Heart right ventricle (tissue), 16 donors: ENCODE measurements at regions not wholly inside any gene's neighbourhood (a gene's known extent, or its start where the extent isn't known, plus 50 kb on each side); places are given as distances from the start of the nearest gene placed in this dataset.

Source experiments
- ATAC-seq, 8 donors: fragments of 200-7000 bp; cut with Tn5 transposase; one replicate each; pipeline ENCODE4 v1.9.1; 2020; ENCODE audit warnings: mild to moderate bottlenecking in 8 of 8, moderate library complexity in 8 of 8, moderate number of reproducible peaks in 1 of 8
- DNase-seq, 2 donors: peaks; one replicate each; pipeline ENCODE4 v3.0.0-alpha.2; 2020
- H3K27ac ChIP-seq, 10 donors: fragments of 200-600 bp; sonication (generic) in 2 of 10; one replicate each; pipeline versions ENCODE4 v1.5.0 to v1.8.0; 2020 to 2022; ENCODE audit warnings: mild to moderate bottlenecking in 3 of 10
- H3K27me3 ChIP-seq, 7 donors: fragments of 200-600 bp; one replicate each; pipeline ENCODE4 v1.8.0; 2021 to 2022; ENCODE audit warnings: mild to moderate bottlenecking in 2 of 7
- H3K36me3 ChIP-seq, 9 donors: fragments of 200-600 bp; sonication (generic) in 1 of 9; one replicate each; pipeline versions ENCODE4 v1.5.0 to v1.8.0; 2020 to 2022; ENCODE audit warnings: mild to moderate bottlenecking in 2 of 9
- H3K4me1 ChIP-seq, 9 donors: fragments of 200-600 bp; sonication (generic) in 1 of 9; one replicate each; pipeline versions ENCODE4 v1.5.0 to v1.8.0; 2020 to 2022; ENCODE audit warnings: mild to moderate bottlenecking in 4 of 9
- H3K4me3 ChIP-seq, 10 donors: fragments of 200-600 bp; sonication (generic) in 2 of 10; one replicate each; pipeline versions ENCODE4 v1.5.0 to v1.8.0; 2020 to 2022; ENCODE audit warnings: mild to moderate bottlenecking in 7 of 10, moderate library complexity in 2 of 10
- H3K9me3 ChIP-seq, 11 donors: fragments of 200-600 bp in 10 of 11; sonication (generic) in 2 of 11; one replicate each; pipeline versions ENCODE4 v1.5.0 to v1.8.0; 2013 to 2022; ENCODE audit warnings: mild to moderate bottlenecking in 2 of 11, control low read depth in 1 of 11, moderate library complexity in 1 of 11
- WGBS, 2 donors: extraction: QIAGEN DNeasy Blood & Tissue Kit; methylation state at CpG; one replicate each; pipeline ENCODE4 v1.1.7; 2013; ENCODE audit warnings: inconsistent platforms in 1 of 2; 5-methylcytosine and 5-hydroxymethylcytosine counted together
- intact Hi-C, 10 donors: fragments of 100-400 bp; cut with DNase I; formaldehyde crosslinking; loops; one replicate each; pipeline versions ENCODE4 v1.11.1 to v1.14.2; 2022
- TF ChIP-seq, protein P1 (sequence below), 9 donors: fragments of 200-600 bp; sonication (generic) in 2 of 9; IDR thresholded peaks; one replicate each; pipeline versions ENCODE4 v1.5.0 to v1.8.0; 2021 to 2022; ENCODE audit warnings: antibody characterized with exemption in 9 of 9, mild to moderate bottlenecking in 5 of 9, moderate library complexity in 1 of 9
- donor health status: Arrhythmogenic right ventricular cardiomyopathy.
- donor health status: ischemic (EF 13 %, LVEDD 7.1; RV severe dilation, severe dysfunction).
- donor health status: healthy with polysubstance abuse.
- donor health status: DM: no; HTN: yes; CAD: no.
- donor health status: DM: no; HTN: no; CAD: no.
- donor health status: ischemic (EF 25% LVEDD 6.9; RV normal size, moderate dysfunction).
- donor health status: ischemic (EF 25% LVEDD 5.7; RV mildly dilated, moderate dysfunction).
- donor health status: healthy.
- donor health status: DM: yes; HTN: yes; CAD: no.
- donor health status: Ischemic cardiomyopathy.
- donor health status: ischemic (EF 35%, LVEDD 5.7; RV mildly dilated, moderate dysfunction).
- donor health status: nonischemic (EF 11% LVEDD 7.7; RV severe dilation, severe dysfunction).
- donor health status: DM: yes; HTN: yes; CAD: no.
- donor health status: PGD.
- donor health status: ischemic (EF 29% LVEDD 5.4; RV normal size, mild dysfunction).
- donor health status: nonischemic (EF 23%, LVEDD 6.1; RV moderate dilation, normal function).

DNA sequence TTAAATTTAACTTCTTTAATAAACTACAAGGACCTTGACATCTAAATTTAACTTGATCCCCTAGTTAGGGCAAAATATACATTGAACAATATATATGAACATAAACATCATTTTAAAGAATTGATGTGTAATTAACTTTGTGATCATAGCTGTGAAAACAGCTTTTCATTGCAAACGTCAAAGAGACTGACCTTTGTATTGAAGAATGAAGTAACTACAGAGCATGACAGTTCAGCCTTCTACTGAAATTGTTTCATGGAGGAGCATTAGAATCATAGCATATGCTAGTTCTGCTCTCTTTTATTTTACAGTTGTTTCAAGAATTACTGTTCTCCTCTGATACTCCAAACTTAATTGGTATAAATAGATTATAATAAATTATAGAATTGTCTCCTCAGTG lies 123.4 kb upstream of the PRR20A start:
- Histone ChIP-seq H3K27ac (no peak overlapping the region), H3K27me3 (no peaks in the 10 kb centered on the region), H3K36me3 (no peaks in the 10 kb centered on the region), H3K4me1 (no peaks in the 10 kb centered on the region), H3K4me3 (no peak overlapping the region), H3K9me3 (peaks cover 0 to 28% (median 0%) of the 10 kb centered on the region in 11 donors)
- 51 to 65% methylated on average over 1 of the region's 1 CpG for WGBS, 2 donors
- TF ChIP-seq, protein P1, sequence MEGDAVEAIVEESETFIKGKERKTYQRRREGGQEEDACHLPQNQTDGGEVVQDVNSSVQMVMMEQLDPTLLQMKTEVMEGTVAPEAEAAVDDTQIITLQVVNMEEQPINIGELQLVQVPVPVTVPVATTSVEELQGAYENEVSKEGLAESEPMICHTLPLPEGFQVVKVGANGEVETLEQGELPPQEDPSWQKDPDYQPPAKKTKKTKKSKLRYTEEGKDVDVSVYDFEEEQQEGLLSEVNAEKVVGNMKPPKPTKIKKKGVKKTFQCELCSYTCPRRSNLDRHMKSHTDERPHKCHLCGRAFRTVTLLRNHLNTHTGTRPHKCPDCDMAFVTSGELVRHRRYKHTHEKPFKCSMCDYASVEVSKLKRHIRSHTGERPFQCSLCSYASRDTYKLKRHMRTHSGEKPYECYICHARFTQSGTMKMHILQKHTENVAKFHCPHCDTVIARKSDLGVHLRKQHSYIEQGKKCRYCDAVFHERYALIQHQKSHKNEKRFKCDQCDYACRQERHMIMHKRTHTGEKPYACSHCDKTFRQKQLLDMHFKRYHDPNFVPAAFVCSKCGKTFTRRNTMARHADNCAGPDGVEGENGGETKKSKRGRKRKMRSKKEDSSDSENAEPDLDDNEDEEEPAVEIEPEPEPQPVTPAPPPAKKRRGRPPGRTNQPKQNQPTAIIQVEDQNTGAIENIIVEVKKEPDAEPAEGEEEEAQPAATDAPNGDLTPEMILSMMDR (IDR thresholded peaks at IDR 0.05): no peak
- DNase-seq: no peak
- ATAC-seq: no peak
- intact Hi-C loops: no loop called here

DNA sequence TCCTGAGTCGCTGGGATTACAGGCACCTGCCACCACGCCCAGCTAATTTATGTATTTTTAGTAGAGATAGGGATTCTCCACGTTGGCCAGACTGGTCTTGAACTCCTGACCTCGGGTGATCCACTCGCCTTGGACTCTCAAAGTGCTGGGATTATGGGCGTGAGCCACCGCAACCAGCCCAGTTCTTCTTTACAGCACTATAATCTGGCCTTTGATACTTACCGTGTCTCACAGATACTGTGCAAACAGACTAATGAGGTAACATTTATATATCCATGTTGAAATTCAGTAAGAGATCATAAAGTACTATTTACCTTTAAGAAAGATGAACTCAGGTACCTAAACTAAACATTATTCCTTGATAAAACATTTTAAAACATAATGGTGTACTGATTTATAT lies 121.8 kb upstream of the PRR20A start:
- Histone ChIP-seq H3K4me3 (no peak overlapping the region), H3K27me3 (no peaks in the 10 kb centered on the region), H3K4me1 (no peaks in the 10 kb centered on the region), H3K36me3 (no peaks in the 10 kb centered on the region), H3K27ac (no peak overlapping the region), H3K9me3 (peaks cover 0 to 42% (median 5%) of the 10 kb centered on the region in 11 donors)
- TF ChIP-seq, protein P1 (IDR thresholded peaks at IDR 0.05): no peak
- intact Hi-C loops: no loop called here
- no peak for DNase-seq
- ATAC-seq: no peak
- WGBS, 2 donors: 74 to 80% methylated on average over 8 of the region's 8 CpGs

DNA sequence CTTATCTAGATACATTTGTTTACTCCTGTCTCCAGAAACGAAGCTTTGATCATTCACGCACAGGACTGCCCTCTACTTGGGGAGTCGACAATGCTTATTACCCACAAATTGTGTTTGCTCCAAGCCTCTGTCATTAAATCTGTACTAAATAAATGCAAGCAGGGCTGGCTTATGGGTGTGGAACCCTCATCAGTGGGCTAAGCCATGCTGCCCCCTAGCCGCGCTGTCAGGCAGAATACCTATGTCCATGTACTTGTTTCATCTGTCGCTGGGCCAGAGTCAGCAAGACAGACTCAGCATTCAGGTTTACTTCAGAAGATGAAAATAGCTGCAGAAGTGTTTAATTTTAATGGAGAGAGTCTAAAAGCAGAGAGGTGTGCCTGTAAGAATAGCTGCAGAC lies 110.0 kb upstream of the PRR20A start:
- DNase-seq (no peak), ATAC-seq (no peak)
- TF ChIP-seq, protein P1 (IDR thresholded peaks at IDR 0.05): no peak
- intact Hi-C loops: no loop called here
- Histone ChIP-seq H3K9me3 (peaks cover 0 to 25% (median 4%) of the 10 kb centered on the region in 11 donors), H3K4me1 (no peaks in the 10 kb centered on the region), H3K27me3 (no peaks in the 10 kb centered on the region), H3K27ac (no peak overlapping the region), H3K36me3 (no peaks in the 10 kb centered on the region), H3K4me3 (no peak overlapping the region)
- 94 to 95% methylated on average over 6 of the region's 6 CpGs for WGBS, 2 donors

DNA sequence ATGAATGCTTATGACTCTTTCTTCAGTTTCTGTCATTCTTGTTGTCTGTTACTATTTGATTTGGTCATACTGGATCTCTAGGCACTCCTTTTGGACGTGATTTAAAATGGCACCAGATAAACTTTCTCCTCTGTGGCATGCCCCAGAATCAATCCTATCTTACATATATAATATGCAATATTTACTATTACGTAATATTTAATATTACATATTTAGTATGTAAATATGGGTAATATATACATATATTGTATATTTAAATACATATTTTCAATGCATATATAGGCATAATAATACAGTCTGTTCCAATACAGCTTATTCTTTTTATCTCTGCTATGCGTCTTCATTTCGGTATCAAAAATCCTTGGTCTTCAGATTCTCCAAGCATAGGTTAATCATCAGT lies 104.4 kb upstream of the PRR20A start:
- DNase-seq (no peak), ATAC-seq (no peak)
- TF ChIP-seq, protein P1 (IDR thresholded peaks at IDR 0.05): no peak
- H3K36me3 ChIP-seq: no peaks in the 10 kb centered on the region
- H3K9me3 ChIP-seq: peaks cover 0 to under 1% (median 0%) of the 10 kb centered on the region in 11 donors
- no peak overlapping the region for H3K27ac ChIP-seq
- H3K4me3 ChIP-seq: no peak overlapping the region
- H3K27me3 ChIP-seq: no peaks in the 10 kb centered on the region
- WGBS, 2 donors: 88 to 90% methylated on average over 4 of the region's 4 CpGs
- intact Hi-C loops: no loop called here
- no peaks in the 10 kb centered on the region for H3K4me1 ChIP-seq
